Osteoblast (primary cell): ENCODE measurements at regions not wholly inside any gene's neighbourhood (a gene's known extent, or its start where the extent isn't known, plus 50 kb on each side); places are given as distances from the start of the nearest gene placed in this dataset.

Experiments used
- DNase-seq: peaks from one replicate; pipeline ENCODE4 v3.0.0; 2011; ENCODE audit warnings: low spot score, mixed read lengths; ENCODE audit not compliant: insufficient read length; ENCODE audit errors: missing footprints
- H2AFZ ChIP-seq: 2 replicates; pipeline ENCODE4 v1.6.0; 2011; ENCODE audit warnings: mild to moderate bottlenecking, low read length
- H3K27ac ChIP-seq: 2 replicates; pipeline ENCODE4 v1.5.1; 2011; ENCODE audit warnings: mild to moderate bottlenecking, low read depth, low read length, moderate library complexity
- H3K27me3 ChIP-seq: 2 replicates; pipeline ENCODE4 v1.6.0; 2012; ENCODE audit warnings: mild to moderate bottlenecking, control low read depth, inconsistent platforms, low read length, moderate library complexity; ENCODE audit not compliant: insufficient read depth
- H3K36me3 ChIP-seq: 2 replicates; pipeline ENCODE4 v1.5.1; 2011; ENCODE audit warnings: mild to moderate bottlenecking, low read length, control low read depth, moderate library complexity; ENCODE audit not compliant: insufficient read depth
- H3K4me1 ChIP-seq: 2 replicates; pipeline ENCODE4 v1.5.1; 2011; ENCODE audit warnings: mild to moderate bottlenecking, low read length, control low read depth, moderate library complexity; ENCODE audit not compliant: insufficient read depth
- H3K4me2 ChIP-seq: 2 replicates; pipeline ENCODE4 v1.6.0; 2011; ENCODE audit warnings: mild to moderate bottlenecking, low read length; ENCODE audit not compliant: insufficient read depth
- H3K4me3 ChIP-seq: fragments of 200-600 bp; sonication (generic); 3 replicates; pipeline ENCODE4 v1.5.1; 2012; ENCODE audit warnings: mild to moderate bottlenecking, low read length, inconsistent platforms; ENCODE audit not compliant: insufficient read depth
- H3K79me2 ChIP-seq: 2 replicates; pipeline ENCODE4 v1.6.0; 2012; ENCODE audit warnings: mild to moderate bottlenecking, low read length, control low read depth, inconsistent platforms; ENCODE audit not compliant: insufficient read depth
- H3K9me3 ChIP-seq: 2 replicates; pipeline ENCODE4 v1.5.1; 2011; ENCODE audit warnings: low read depth, low read length, control low read depth
- H4K20me1 ChIP-seq: 2 replicates; pipeline ENCODE4 v1.6.0; 2012; ENCODE audit warnings: mild to moderate bottlenecking, low read length, control low read depth; ENCODE audit not compliant: insufficient read depth
- CTCF ChIP-seq: IDR thresholded peaks from 2 replicates; pipeline ENCODE4 v1.5.1; 2011; ENCODE audit warnings: mild to moderate bottlenecking, low read depth, low read length, moderate library complexity; ENCODE audit errors: extremely low read depth

- Histone ChIP-seq H3K79me2 (no peaks in the 10 kb centered on the region), H3K27ac (no peak overlapping the region), H3K36me3 (no peaks in the 10 kb centered on the region), H2AFZ (no peak overlapping the region), H3K27me3 (peaks cover 4% of the 10 kb centered on the region), H4K20me1 (no peaks in the 10 kb centered on the region), H3K9me3 (no peaks in the 10 kb centered on the region), H3K4me1 (no peaks in the 10 kb centered on the region), H3K4me3 (no peak overlapping the region), H3K4me2 (no peak overlapping the region)
- no peak for DNase-seq
- TF ChIP-seq CTCF: no peak
Observed at GRCh38 chr13:40017662-40018262, 362.3 kb downstream of the COG6 start.

DNA sequence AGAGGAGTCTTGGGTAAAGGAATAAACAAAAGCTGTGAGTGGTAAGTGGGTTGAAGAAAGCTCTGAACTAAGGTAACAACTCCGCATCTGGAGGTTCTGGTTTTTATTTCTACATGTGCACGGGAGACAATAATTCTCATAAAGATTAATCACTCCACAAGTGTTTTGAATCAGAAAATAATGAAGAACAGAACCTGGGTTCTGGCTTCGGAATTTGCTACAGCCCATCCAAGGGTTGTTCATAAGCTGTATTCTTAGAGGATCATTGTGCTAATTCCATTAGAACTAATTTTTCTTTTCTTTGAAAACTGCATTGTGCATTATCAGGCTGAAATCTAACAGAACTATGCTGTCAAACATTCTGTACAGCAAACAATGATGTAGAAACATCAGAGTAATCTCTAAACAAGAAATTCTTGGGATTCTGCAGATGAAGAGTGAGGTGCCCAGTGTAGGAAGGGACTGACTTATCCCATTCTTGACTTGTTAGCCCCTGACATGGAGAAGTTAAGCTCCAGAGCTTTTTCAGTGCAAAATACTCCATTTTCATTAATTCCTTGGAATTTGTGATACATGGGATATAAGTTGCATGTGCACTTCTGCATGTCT is 368.2 kb downstream of the COG6 start:
- no peak for DNase-seq
- H3K4me1 ChIP-seq: peaks cover 19% of the 10 kb centered on the region
- H3K27ac ChIP-seq: no peak overlapping the region
- no peak overlapping the region for H2AFZ ChIP-seq
- no peaks in the 10 kb centered on the region for H3K27me3 ChIP-seq
- H4K20me1 ChIP-seq: no peaks in the 10 kb centered on the region
- H3K9me3 ChIP-seq: no peaks in the 10 kb centered on the region
- no peaks in the 10 kb centered on the region for H3K36me3 ChIP-seq
- H3K79me2 ChIP-seq: no peaks in the 10 kb centered on the region
- TF ChIP-seq CTCF: no peak
- no peak overlapping the region for H3K4me3 ChIP-seq
- peak overlapping the region; percentile 46 for H3K4me2 ChIP-seq

- Histone ChIP-seq H3K27ac (peak overlapping the region; percentile 59), H4K20me1 (no peaks in the 10 kb centered on the region), H3K36me3 (no peaks in the 10 kb centered on the region), H3K4me2 (peak overlapping the region; percentile 46), H3K79me2 (no peaks in the 10 kb centered on the region), H2AFZ (no peak overlapping the region), H3K9me3 (no peaks in the 10 kb centered on the region), H3K4me3 (no peak overlapping the region), H3K4me1 (peaks cover 19% of the 10 kb centered on the region), H3K27me3 (no peaks in the 10 kb centered on the region)
- DNase-seq: no peak
- no peak for TF ChIP-seq CTCF
Observed at GRCh38 chr13:40024204-40024966, 368.9 kb downstream of the COG6 start.
